HFF-Myc (cell line): ENCODE measurements at regions not wholly inside any gene's neighbourhood (a gene's known extent, or its start where the extent isn't known, plus 50 kb on each side); places are given as distances from the start of the nearest gene placed in this dataset.

ENCODE experiments used
- DNase-seq: peaks from one replicate; pipeline ENCODE4 v3.0.0-alpha.2; 2011; ENCODE audit warnings: low read depth; ENCODE audit errors: extremely low read depth
- H3K4me3 ChIP-seq: replicated peaks from 2 replicates; pipeline ENCODE4 v1.5.1; 2011; ENCODE audit warnings: low read depth, mild to moderate bottlenecking, control low read depth, low read length
- TF ChIP-seq, protein P1 (sequence below): IDR thresholded peaks from 2 replicates; pipeline ENCODE4 v1.5.1; 2012; ENCODE audit warnings: mild to moderate bottlenecking, low read depth, low read length, control low read depth; ENCODE audit errors: missing control alignments

DNA sequence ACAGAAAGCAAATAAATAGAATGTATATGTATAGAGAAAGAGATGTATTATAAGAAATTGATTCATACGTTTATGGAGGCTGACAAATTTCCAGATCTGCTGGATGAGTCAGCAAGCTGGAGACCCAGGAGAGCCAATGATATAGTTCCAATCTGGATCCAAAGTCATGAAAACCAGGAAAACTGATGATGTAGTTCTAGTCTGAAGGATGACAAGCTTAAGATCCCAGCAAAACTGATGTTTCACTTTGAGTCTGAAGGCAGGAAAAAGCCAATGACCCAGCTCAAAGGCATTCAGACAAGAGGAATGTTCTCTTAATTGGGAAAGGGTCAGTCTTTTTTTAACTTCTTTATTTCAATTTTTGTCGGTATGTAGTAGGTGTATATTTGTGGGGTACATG lies 102.6 kb downstream of the LHFPL1 start:
- H3K4me3 ChIP-seq = no peak overlapping the region
- TF ChIP-seq, protein P1, sequence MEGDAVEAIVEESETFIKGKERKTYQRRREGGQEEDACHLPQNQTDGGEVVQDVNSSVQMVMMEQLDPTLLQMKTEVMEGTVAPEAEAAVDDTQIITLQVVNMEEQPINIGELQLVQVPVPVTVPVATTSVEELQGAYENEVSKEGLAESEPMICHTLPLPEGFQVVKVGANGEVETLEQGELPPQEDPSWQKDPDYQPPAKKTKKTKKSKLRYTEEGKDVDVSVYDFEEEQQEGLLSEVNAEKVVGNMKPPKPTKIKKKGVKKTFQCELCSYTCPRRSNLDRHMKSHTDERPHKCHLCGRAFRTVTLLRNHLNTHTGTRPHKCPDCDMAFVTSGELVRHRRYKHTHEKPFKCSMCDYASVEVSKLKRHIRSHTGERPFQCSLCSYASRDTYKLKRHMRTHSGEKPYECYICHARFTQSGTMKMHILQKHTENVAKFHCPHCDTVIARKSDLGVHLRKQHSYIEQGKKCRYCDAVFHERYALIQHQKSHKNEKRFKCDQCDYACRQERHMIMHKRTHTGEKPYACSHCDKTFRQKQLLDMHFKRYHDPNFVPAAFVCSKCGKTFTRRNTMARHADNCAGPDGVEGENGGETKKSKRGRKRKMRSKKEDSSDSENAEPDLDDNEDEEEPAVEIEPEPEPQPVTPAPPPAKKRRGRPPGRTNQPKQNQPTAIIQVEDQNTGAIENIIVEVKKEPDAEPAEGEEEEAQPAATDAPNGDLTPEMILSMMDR = no peak
- DNase-seq = no peak

DNA sequence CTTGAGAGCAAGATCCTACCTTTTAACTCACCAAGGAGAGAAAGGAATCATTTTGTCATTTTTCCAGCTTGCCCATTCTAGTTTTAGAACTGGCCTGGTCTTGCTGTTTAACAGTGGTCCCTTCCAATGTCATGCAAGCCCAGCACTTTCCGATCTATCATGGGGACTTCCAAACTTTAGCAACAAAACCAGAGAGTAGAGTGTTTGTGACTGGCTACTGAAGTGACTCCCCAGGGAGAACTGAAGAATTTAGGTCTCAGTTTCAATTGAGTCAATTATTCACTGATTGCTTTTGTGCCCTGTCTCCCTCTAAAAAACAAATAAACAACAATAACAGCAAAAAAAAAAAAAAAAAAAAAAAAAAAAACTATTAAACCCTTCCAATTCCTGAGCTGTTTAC lies 108.3 kb downstream of the LHFPL1 start:
- TF ChIP-seq, protein P1 = no peak
- no peak for DNase-seq
- no peak overlapping the region for H3K4me3 ChIP-seq

DNA sequence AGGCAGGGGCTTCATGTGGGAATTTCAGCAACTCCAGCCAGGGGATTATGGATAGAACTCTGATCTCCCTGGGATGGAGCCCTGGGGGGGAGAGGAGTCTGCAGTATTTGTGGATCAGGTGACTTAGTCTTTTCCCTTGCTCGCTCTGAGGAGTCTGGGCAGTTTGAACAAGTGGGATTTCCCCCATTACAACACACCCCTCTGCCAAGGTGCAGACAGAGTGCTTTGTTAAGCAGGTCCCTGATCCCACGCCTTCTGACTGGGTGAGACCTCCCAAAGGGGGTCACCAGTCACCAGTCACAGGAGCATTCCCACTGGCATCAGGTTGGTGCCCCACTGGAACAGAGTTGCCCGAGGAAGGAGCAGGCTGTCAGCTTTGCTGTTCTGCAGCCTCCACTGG lies 123.9 kb downstream of the LHFPL1 start:
- H3K4me3 ChIP-seq = no peak overlapping the region
- DNase-seq = no peak
- TF ChIP-seq, protein P1 = no peak

DNA sequence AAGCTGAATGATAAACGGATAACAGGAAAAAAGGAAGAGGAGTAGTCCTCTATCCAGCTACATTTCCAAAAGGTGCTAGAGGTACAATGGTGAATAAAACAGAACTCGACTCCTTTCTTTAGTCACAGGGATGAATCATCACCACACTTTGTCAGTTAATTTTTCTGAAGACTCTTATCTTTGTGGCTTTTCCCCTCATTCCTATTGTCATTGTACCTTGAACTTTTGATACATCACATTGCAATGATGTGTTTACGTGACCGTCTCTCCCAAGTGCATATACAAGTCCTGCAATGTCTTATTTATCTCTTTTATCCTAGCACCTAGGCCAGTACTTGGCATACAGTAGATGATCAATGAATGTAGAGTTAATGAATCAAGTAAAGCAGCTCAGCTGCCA lies 134.7 kb downstream of the LHFPL1 start:
- H3K4me3 ChIP-seq = no peak overlapping the region
- no peak for DNase-seq
- TF ChIP-seq, protein P1 = no peak

DNA sequence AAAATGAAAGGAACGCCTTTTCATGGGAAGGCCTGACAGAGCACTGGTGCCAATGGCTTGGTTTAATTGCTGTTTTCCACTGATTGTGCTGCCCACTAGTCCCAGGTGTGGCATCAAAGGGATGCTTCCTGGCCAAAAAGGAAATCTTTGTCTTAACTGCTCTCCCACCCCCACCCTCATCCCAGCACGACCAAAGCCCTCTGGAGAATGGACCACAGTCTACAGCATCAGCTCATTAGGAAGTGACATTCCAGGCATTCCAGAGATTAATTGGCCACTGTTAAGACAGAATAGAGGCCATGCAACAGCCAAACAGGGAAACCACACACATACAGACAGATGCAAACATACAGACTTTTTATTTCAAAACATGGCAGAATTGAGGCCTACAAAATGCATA lies 143.2 kb downstream of the LHFPL1 start:
- TF ChIP-seq, protein P1 = no peak
- no peak for DNase-seq

DNA sequence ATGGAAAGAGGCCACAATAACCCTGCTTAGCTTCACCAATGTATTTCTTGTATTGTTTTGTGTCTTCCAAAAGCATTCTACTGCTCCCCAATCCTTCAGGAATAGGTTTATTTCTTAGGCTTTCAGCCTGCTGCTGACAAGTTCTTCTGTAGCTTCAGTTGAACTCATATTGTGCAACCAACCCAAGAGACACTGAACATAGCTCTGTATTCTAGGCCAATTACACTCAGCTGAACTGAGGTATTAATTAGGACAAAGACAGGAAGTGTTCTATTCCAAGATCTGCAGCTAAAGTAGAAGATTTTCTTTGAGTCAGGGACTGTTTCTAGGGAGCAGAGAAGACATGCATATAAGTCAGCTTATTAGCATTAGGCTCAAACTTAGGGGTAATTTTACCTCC lies 151.8 kb downstream of the LHFPL1 start:
- no peak overlapping the region for H3K4me3 ChIP-seq
- DNase-seq = no peak
- TF ChIP-seq, protein P1 = no peak

More for the DNA sequence above, 143.2 kb downstream of the LHFPL1 start:
- no peak overlapping the region for H3K4me3 ChIP-seq

DNA sequence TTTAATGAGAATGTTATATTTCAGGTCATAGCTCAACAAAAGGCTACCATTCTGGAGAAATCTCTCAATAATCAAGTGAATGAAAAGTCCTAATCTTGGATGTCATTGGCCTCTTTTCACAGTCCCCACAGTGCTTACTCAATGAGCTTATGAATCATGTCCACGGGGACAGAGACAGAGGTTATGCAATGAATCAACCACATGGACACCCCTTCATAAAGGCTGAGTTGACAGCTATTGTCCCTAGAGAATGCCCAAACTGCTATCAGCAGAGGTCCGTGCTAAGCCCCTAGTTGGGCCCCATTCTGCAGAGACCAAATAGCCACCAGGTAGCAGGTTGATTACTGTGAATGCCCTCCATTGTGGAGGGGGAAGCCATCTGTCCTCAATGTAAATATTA lies 158.1 kb downstream of the LHFPL1 start:
- TF ChIP-seq, protein P1 = no peak
- no peak for DNase-seq
- no peak overlapping the region for H3K4me3 ChIP-seq
